Astrocyte (in vitro differentiated cells and primary cell): ENCODE measurements at regions not wholly inside any gene's neighbourhood (a gene's known extent, or its start where the extent isn't known, plus 50 kb on each side); places are given as distances from the start of the nearest gene placed in this dataset.

Source experiments
- DNase-seq: peaks from one replicate; pipeline ENCODE4 v3.0.0-alpha.2; 2010; ENCODE audit warnings: low read depth
- FAIRE-seq: peaks from 2 replicates; lab custom pipeline; 2011; peaks lifted over from hg19 to GRCh38; lab: Jason Lieb, UNC
- H2AFZ ChIP-seq: 2 replicates; pipeline ENCODE4 v1.6.0; 2012; ENCODE audit warnings: low read depth, low read length, inconsistent platforms
- H3K27ac ChIP-seq: 2 replicates; pipeline ENCODE4 v1.5.1; 2011; ENCODE audit warnings: low read depth, low read length, inconsistent platforms
- H3K27me3 ChIP-seq: 2 replicates; pipeline ENCODE4 v1.6.0; 2011; ENCODE audit warnings: low read length, inconsistent platforms; ENCODE audit not compliant: insufficient read depth
- H3K36me3 ChIP-seq: 2 replicates; pipeline ENCODE4 v1.5.1; 2011; ENCODE audit warnings: low read length, inconsistent platforms; ENCODE audit not compliant: insufficient read depth
- H3K4me1 ChIP-seq: 2 replicates; pipeline ENCODE4 v1.5.1; 2011; ENCODE audit warnings: low read length, inconsistent platforms; ENCODE audit not compliant: insufficient read depth
- H3K4me2 ChIP-seq: 2 replicates; pipeline ENCODE4 v1.6.0; 2012; ENCODE audit warnings: low read length, inconsistent platforms
- H3K4me3 ChIP-seq: 2 replicates; pipeline ENCODE4 v1.5.1; 2011; ENCODE audit warnings: low read depth, mild to moderate bottlenecking, low read length, inconsistent platforms; ENCODE audit not compliant: insufficient read depth
- H3K79me2 ChIP-seq: 2 replicates; pipeline ENCODE4 v1.6.0; 2012; ENCODE audit warnings: mild to moderate bottlenecking, low read length, inconsistent platforms; ENCODE audit not compliant: insufficient read depth
- H3K9ac ChIP-seq: 2 replicates; pipeline ENCODE4 v1.6.0; 2012; ENCODE audit warnings: mild to moderate bottlenecking, low read length, inconsistent platforms
- H3K9me3 ChIP-seq: 2 replicates; pipeline ENCODE4 v1.5.1; 2012; ENCODE audit warnings: low read depth, mild to moderate bottlenecking, low read length, inconsistent platforms; ENCODE audit not compliant: insufficient read depth
- H4K20me1 ChIP-seq: 2 replicates; pipeline ENCODE4 v1.6.0; 2012; ENCODE audit warnings: low read length, inconsistent platforms; ENCODE audit not compliant: insufficient read depth
- H3K27ac Mint-ChIP-seq: one replicate; pipeline ENCODE4 v1.8.0; 2021; ENCODE audit warnings: mild to moderate bottlenecking, mixed read lengths; ENCODE audit not compliant: unreplicated experiment
- H3K27me3 Mint-ChIP-seq: one replicate; pipeline ENCODE4 v1.8.0; 2021; ENCODE audit warnings: low read depth, mixed read lengths; ENCODE audit not compliant: unreplicated experiment
- H3K36me3 Mint-ChIP-seq: one replicate; pipeline ENCODE4 v1.8.0; 2021; ENCODE audit warnings: low read depth, mixed read lengths; ENCODE audit not compliant: unreplicated experiment
- H3K4me1 Mint-ChIP-seq: one replicate; pipeline ENCODE4 v1.8.0; 2021; ENCODE audit warnings: low read depth, mixed read lengths; ENCODE audit not compliant: unreplicated experiment
- H3K4me3 Mint-ChIP-seq: one replicate; pipeline ENCODE4 v1.8.0; 2021; ENCODE audit warnings: mild to moderate bottlenecking, moderate library complexity, mixed read lengths; ENCODE audit not compliant: unreplicated experiment
- H3K9me3 Mint-ChIP-seq: one replicate; pipeline ENCODE4 v1.8.0; 2021; ENCODE audit warnings: mild to moderate bottlenecking, mixed read lengths; ENCODE audit not compliant: unreplicated experiment
- EZH2 ChIP-seq: IDR thresholded peaks from 2 replicates; pipeline ENCODE4 v1.6.1; 2012; ENCODE audit warnings: mild to moderate bottlenecking, low read length, inconsistent platforms; ENCODE audit not compliant: insufficient read depth
- TF ChIP-seq, protein P1 (sequence below): IDR thresholded peaks from 2 replicates; pipeline ENCODE4 v1.5.1; 2011; ENCODE audit warnings: low read depth, mild to moderate bottlenecking, inconsistent platforms, low read length, moderate library complexity; ENCODE audit not compliant: insufficient read depth

DNA sequence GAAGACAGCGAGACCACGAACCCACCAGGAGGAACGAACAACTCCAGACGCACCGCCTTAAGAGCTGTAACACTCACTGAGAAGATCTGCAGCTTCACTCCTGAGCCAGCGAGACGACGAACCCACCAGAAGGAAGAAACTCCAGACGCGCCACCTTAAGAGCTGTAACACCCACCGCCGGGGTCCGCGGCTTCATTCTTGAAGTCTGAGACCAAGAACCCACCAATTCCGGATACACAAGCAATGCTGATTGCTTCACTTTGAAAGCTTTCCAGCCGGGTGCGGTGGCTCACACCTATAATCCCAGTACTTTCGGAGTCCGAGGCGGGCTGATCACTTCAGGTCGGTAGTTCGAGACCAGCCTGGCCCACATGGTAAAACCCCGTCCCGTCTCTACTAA is 177.2 kb upstream of the MYO3A start:
- no peak overlapping the region for H3K27ac Mint-ChIP-seq
- Histone ChIP-seq H4K20me1 (no peaks in the 10 kb centered on the region), H3K4me2 (no peak overlapping the region), H3K9me3 (no peaks in the 10 kb centered on the region), H3K36me3 (no peaks in the 10 kb centered on the region), H3K4me3 (no peak overlapping the region), H3K79me2 (no peaks in the 10 kb centered on the region), H3K27ac (no peak overlapping the region), H3K9ac (no peak overlapping the region), H3K4me1 (no peaks in the 10 kb centered on the region), H3K27me3 (no peaks in the 10 kb centered on the region), H2AFZ (no peak overlapping the region)
- no peak for DNase-seq
- H3K9me3 Mint-ChIP-seq, result no peaks in the 10 kb centered on the region
- TF ChIP-seq, protein P1, sequence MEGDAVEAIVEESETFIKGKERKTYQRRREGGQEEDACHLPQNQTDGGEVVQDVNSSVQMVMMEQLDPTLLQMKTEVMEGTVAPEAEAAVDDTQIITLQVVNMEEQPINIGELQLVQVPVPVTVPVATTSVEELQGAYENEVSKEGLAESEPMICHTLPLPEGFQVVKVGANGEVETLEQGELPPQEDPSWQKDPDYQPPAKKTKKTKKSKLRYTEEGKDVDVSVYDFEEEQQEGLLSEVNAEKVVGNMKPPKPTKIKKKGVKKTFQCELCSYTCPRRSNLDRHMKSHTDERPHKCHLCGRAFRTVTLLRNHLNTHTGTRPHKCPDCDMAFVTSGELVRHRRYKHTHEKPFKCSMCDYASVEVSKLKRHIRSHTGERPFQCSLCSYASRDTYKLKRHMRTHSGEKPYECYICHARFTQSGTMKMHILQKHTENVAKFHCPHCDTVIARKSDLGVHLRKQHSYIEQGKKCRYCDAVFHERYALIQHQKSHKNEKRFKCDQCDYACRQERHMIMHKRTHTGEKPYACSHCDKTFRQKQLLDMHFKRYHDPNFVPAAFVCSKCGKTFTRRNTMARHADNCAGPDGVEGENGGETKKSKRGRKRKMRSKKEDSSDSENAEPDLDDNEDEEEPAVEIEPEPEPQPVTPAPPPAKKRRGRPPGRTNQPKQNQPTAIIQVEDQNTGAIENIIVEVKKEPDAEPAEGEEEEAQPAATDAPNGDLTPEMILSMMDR, result no peak
- no peak for TF ChIP-seq EZH2
- no peaks in the 10 kb centered on the region for H3K27me3 Mint-ChIP-seq
- peaks cover 13% of the 10 kb centered on the region for H3K4me1 Mint-ChIP-seq
- H3K4me3 Mint-ChIP-seq, result no peak overlapping the region
- FAIRE-seq, result no peak
- H3K36me3 Mint-ChIP-seq, result no peaks in the 10 kb centered on the region

DNA sequence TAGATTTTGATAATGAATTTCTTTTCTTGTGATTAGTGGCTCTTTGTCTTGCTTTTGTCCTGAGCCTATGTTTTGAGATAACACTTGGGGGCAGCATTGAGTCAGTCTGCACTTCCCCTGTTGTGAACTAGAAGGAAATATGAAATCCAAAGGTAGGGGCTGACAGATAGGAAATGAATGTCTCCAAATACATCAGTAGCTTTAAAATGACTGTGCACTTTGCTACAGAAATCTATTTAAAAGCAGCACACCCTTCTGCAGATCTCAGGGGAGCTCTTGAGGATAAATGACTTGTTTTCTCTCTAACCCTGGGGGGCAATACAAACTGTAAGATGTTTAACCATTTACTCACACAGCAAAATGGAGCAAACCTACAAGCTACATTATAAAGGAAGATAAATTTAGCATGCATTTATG is 176.0 kb upstream of the MYO3A start:
- DNase-seq (peak; percentile 36), FAIRE-seq (no peak)
- no peaks in the 10 kb centered on the region for H3K9me3 ChIP-seq
- no peak overlapping the region for H3K4me3 ChIP-seq
- Mint-ChIP-seq H3K4me3 (no peak overlapping the region), H3K4me1 (peaks cover 13% of the 10 kb centered on the region), H3K27me3 (no peaks in the 10 kb centered on the region), H3K27ac (no peak overlapping the region), H3K36me3 (no peaks in the 10 kb centered on the region), H3K9me3 (no peaks in the 10 kb centered on the region)
- H3K4me1 ChIP-seq, result no peaks in the 10 kb centered on the region
- no peak overlapping the region for H3K27ac ChIP-seq
- TF ChIP-seq, protein P1, result peak; percentile 69
- TF ChIP-seq EZH2, result no peak
- H3K36me3 ChIP-seq, result no peaks in the 10 kb centered on the region
- H3K27me3 ChIP-seq, result no peaks in the 10 kb centered on the region
- H3K9ac ChIP-seq, result no peak overlapping the region
- no peak overlapping the region for H2AFZ ChIP-seq
- no peaks in the 10 kb centered on the region for H3K79me2 ChIP-seq
- H3K4me2 ChIP-seq, result peak overlapping the region; percentile 4
- H4K20me1 ChIP-seq, result no peaks in the 10 kb centered on the region

DNA sequence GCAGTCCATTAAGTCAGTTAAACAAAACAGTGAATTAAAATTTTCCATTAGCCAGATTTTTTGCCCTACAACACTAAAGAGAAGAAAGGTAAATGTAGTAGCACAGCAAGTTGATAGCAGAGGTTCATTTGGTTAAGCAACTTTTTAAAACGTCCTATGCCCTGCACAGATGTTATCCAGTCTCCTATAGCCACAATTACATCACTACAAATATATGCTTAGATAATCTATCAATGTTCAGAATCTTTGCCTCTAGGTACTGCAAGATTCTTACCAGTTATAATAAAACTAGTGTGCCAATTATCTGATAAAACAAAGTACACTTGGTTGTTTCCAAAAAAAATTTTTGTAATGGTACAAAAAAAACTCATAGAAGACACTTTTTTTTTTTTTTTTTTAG is 175.5 kb upstream of the MYO3A start:
- no peak for TF ChIP-seq EZH2
- TF ChIP-seq, protein P1, result no peak
- FAIRE-seq (no peak), DNase-seq (peak; percentile 6)
- Mint-ChIP-seq H3K27ac (no peak overlapping the region), H3K27me3 (no peaks in the 10 kb centered on the region), H3K4me3 (no peak overlapping the region), H3K9me3 (no peaks in the 10 kb centered on the region), H3K4me1 (peaks cover 13% of the 10 kb centered on the region), H3K36me3 (no peaks in the 10 kb centered on the region)
- no peaks in the 10 kb centered on the region for H3K36me3 ChIP-seq
- H3K4me3 ChIP-seq, result no peak overlapping the region
- no peaks in the 10 kb centered on the region for H3K4me1 ChIP-seq
- H2AFZ ChIP-seq, result no peak overlapping the region
- H3K9me3 ChIP-seq, result no peaks in the 10 kb centered on the region
- no peaks in the 10 kb centered on the region for H4K20me1 ChIP-seq
- H3K27ac ChIP-seq, result no peak overlapping the region
- peak overlapping the region; percentile 4 for H3K4me2 ChIP-seq
- no peak overlapping the region for H3K9ac ChIP-seq
- H3K79me2 ChIP-seq, result no peaks in the 10 kb centered on the region
- no peaks in the 10 kb centered on the region for H3K27me3 ChIP-seq
